ENCODE measurements at regions not wholly inside any gene's neighbourhood (a gene's known extent, or its start where the extent isn't known, plus 50 kb on each side); places are given as distances from the start of the nearest gene placed in this dataset.

- TF ChIP-seq CTCF (IDR thresholded peaks at IDR 0.05; ENCODE audit: insufficient read depth, low read depth, low read length) (no peak), EZH2 (IDR thresholded peaks at IDR 0.05; ENCODE audit: insufficient read depth, low read length) (no peak)
These were observed 909.7 kb downstream of the EPHA4 start for GRCh38 chr2:220662431-220662830.
